ENCODE measurements at regions not wholly inside any gene's neighbourhood (a gene's known extent, or its start where the extent isn't known, plus 50 kb on each side); places are given as distances from the start of the nearest gene placed in this dataset.

DNA sequence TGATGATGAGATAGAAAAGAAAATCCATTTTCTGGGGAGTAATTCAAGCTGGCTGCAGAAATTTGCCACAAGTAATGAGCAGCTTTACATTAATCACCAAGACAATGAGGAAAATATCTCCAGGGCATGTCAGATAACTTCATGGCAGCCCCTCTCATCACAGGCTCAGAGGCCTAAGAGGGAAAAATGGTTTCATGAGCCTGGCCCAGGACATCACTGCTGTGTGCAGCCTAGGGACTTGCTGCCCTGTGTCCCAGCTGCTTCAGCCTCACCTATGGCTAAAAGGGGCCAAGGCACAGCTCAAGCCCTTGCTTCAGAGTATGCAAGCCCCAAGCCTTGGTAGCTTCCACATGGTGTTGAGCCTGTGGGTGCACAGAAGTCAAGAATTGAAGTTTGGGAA is 161.7 kb downstream of the OPA1 start:
- DNase-seq: no peak

GRCh38 chr3:193756536-193756935 is 163.5 kb downstream of the OPA1 start:
- DNase-seq: no peak

- no peak for DNase-seq
Measured at GRCh38 chr3:193757457-193757856, 164.4 kb downstream of the OPA1 start.

DNA sequence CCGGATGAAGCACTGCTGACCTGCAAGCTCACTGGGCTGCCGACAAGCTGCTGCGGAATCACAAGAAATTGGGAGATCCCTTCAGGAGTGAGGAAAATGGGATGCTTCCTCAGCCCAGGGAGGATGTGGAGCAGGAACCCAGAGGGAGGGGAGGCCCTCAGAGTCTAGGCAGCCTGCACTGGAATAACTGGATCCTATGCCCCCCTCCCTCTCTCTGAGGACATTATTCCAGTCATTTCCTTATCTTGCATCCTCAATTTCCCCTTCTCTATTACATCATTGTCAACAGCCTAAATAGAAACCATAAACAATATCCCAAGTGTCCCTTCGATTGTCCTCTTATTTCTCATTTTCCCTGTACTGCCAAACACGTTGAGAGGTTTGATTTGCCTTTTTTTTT is 169.0 kb downstream of the OPA1 start:
- DNase-seq: no peak

DNA sequence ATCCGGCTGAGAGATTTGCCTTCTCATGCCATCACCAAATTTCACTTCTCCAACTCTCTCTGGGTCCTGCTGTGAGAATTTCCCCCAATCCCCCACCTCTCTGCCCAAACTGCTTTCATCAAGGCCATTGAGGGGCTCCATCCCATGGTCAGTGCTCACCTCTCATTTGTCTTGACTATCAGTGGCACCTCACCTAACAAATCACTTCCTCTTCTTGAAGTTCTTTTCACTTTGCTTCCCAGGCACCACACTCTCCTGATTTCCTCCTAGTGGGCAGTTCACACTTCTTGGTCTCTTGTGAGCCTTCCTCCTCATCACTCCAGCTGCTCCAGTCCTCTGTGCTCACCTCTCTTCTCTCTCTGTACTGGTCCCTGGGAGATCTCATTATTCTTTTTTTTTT is 169.6 kb downstream of the OPA1 start:
- DNase-seq: no peak

DNA sequence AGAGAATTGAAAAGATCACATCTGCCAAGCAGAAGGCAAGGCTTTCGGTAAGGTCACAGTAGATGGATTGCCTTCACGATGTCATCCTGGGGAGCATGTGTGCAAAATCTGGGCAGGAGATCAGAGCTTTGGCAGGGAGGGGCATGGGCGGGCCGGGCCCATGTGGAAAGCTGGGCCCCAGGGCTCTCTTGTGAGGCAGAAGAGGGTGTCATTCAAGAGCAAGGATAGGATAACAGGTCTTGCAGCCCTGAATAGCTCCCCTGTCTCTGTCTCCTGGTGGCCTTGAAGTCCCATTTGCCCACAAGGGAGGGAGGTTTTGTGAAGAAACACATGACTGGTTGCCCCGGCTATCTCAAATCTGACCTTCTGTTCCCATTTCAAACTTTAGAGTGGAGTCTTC is 172.0 kb downstream of the OPA1 start:
- no peak for DNase-seq

- DNase-seq: no peak
Measured at GRCh38 chr3:193767353-193768069, 174.5 kb downstream of the OPA1 start.

- DNase-seq: peak; percentile 10
Measured at GRCh38 chr3:193768070-193768394, 175.0 kb downstream of the OPA1 start.

DNA sequence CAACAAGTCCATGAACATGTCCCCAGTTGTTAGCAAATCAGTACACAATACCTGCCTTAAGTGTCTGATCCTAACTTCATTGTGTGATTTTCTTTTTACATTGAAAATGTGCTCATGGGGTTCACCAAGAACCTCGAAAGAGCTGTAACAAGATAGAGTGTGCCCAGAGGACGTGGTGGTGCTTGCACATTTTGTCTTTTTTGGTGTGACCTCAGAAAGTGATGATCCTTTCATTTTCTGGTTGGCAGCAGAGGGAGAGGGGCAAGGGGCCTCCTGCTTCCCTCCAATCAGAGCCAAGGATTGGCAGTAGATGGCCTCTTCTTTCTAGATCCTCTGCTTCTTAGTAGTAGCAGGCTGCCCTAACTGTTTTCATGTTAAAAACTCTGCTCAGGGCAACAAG is 176.4 kb downstream of the OPA1 start:
- no peak for DNase-seq

DNA sequence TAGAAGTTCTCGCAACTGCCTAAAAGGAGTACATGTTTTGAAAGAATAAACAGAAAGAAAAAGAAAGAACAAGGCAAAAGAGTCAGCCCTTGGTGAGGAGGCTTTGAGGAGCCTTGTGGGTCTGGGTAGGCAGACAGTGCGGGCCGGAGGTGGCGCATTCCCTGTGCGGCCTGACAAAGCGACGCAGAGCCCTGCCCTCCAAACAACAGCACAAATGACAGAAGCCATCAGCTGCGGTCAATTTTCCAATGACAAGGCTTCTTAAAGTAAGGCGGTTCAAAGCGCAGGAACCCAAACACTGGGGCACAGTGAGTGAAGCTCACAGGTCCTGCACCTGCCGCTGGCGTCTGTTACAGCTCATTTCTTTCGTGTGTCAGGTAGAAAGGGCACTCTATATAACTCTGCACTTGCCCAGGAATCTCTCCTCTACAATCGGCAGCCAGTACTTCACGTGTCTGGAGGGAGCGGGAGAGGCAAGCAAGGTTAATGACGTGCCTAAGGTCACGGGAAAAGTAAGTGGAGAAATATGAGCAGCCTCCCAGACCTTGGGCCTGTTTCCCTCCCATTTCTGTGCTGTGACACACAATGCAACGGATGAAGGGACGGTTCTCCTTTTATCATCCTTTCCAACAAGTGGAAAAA is 178.1 kb downstream of the OPA1 start:
- DNase-seq: no peak

DNA sequence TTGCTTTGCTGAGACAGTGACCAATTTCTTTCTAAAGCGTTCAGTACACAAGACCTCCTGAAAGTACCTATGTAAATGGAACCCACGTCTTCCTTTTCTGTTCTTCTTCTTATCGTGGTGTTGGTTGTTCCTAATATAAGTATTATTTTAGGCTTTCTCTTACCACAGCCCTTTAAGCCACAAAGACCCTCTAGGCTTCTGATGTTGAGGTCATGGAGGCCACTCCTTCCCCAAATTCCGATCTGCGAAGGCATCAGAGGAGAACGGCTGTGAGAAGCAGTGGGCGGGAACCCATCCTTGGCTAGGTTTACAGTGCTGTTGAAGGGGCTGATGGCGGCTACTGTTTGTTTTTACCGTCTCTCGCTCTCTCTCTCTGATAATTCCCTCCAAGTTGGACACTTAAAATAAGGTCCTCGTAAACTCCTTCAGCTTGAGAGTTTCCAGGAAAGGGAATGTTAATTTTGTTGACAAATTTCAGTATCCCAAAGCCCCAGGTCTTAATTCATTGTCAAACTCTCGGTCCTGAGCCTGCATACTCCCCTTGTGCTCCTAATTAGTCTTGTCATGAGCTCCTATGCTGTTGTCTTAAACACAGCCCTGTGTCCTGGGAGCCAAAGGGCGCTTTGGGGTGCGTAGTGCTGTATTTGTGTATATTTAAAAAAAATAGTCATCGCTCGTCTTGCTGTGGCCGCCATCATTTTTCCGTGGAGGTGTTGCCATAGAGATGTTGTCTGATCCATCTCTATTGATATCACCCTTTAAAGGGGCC is 178.8 kb downstream of the OPA1 start:
- DNase-seq: no peak

DNA sequence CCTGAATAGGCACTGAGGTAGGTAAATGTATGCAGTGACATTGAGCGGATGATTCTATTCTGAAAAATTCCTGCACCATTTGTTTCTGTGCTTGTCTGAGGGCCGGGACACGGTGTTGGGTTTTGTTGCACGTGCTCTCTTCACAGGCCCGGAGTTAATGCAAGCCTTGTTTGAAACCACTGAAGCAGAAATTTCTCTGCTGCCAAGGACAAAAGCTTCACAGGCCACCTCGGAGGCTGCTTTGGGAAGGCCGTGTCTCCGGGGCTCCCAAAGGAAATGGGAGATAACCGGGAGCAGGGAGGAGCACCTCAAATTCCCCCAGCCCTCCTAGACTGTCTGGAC is 179.4 kb downstream of the OPA1 start:
- no peak for DNase-seq

- peak; percentile 17 for DNase-seq
Measured at GRCh38 chr3:193773266-193774220, 180.5 kb downstream of the OPA1 start.

GRCh38 chr3:193774272-193774915 is 181.4 kb downstream of the OPA1 start:
- DNase-seq: no peak

DNA sequence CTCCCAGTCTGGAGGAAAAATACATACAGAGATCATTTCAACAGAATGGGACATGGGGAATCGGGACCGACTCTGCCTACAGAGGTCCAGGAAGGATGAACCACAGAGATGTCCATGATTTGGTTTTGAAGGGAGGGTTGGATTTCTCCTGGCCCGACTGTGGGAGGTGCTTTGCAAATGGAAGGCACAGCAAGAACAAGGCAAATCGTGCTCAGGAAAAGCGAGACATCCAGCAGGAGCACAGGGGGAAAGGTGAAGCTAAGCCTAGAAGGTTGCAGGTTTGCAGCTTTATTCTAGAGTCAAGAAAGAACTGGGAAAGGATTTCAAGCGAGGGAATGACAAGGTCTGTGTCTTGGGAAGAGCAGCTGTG is 181.9 kb downstream of the OPA1 start:
- DNase-seq: no peak

- DNase-seq: no peak
Measured at GRCh38 chr3:193775421-193776077, 182.5 kb downstream of the OPA1 start.

- no peak for DNase-seq
Measured at GRCh38 chr3:193776626-193777358, 183.8 kb downstream of the OPA1 start.

DNA sequence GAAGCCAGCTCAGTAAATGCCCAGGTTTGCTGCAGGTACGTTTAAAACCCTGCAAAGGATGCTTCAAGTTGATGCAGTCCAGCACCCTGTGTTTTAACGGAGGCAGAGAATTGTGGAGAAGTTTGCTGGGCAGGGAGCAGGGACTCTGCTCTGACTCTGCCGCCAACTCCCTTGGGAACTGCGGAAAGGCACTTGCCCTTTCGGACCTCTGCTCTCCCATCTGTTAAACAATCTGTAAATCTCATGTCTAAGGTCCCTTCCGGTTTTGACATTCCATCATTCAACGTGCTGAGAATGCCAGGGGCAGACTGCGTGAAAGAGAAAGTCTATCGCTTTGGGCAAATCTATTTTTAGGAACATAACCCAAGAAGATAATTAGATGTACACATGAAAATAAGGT is 184.5 kb downstream of the OPA1 start:
- DNase-seq: no peak

DNA sequence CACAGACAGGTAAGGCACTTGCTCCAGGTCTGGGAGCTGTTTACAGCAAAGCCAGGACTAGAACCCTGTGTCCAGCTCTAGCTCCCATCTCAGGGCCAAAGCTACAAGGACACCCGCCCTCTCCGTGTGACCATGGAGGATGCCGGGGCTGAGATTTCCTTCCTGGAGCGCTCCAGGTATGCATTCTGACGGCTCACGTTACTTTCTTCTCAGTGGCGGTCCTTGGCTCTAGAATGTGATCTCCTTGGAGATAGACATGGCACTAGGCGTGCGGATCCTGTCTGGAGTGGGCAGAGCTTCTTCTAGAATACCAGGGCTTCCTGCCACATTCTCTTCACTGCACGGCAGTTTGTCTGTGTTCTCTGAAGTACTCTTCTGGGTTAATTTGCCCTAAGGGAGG is 185.7 kb downstream of the OPA1 start:
- DNase-seq: peak; percentile 30

- no peak for DNase-seq
Measured at GRCh38 chr3:193779933-193780332, 186.9 kb downstream of the OPA1 start.

DNA sequence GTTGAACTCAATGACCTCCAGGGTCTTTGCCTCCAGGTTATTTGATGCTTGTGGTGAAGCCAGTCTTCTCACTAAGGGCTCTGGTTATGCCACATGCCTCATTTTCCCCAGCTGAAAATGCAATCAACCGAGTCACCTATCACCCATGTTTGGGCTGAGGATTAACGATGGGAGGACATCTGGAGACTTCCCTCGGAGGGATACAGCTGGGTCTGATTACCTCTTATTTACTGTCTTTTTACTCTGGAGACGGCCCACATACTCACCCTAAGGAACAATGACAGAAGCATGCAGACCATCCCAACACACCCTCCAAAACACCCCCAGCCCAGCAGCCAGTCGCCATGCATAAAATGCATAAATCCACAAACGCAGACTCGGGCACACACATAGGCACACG is 187.4 kb downstream of the OPA1 start:
- no peak for DNase-seq

All from right forelimb (tissue), 1 donor.